Activated T-cell treated with anti-CD3 and anti-CD28 coated beads, Interleukin-2, amount 50 U/mL, for 4 hours (primary cell): ENCODE measurements at regions not wholly inside any gene's neighbourhood (a gene's known extent, or its start where the extent isn't known, plus 50 kb on each side); places are given as distances from the start of the nearest gene placed in this dataset.
"Not testable (repeated sequence)": the region's sequence is repeated elsewhere in the genome, so short reads cannot be mapped to it uniquely, and the experiment has no call there.

Experiments
- ATAC-seq, 2 donors: fragments of 200-7000 bp; cut with Tn5 transposase; one replicate each; pipeline ENCODE4 v1.10.0; 2021
- DNase-seq: peaks from one replicate; pipeline ENCODE4 v3.0.0-alpha.2; 2020
- H3K27me3 Mint-ChIP-seq: one replicate; pipeline ENCODE4 v1.8.0; 2021; ENCODE audit warnings: low read depth, mixed read lengths
- H3K36me3 Mint-ChIP-seq: one replicate; pipeline ENCODE4 v1.8.0; 2022; ENCODE audit warnings: mixed read lengths; ENCODE audit not compliant: insufficient read depth
- H3K4me1 Mint-ChIP-seq: one replicate; pipeline ENCODE4 v1.8.0; 2021; ENCODE audit warnings: low read depth, mixed read lengths
- H3K4me3 Mint-ChIP-seq: one replicate; pipeline ENCODE4 v1.8.0; 2021; ENCODE audit warnings: mild to moderate bottlenecking, moderate library complexity, mixed read lengths
- H3K9me3 Mint-ChIP-seq: one replicate; pipeline ENCODE4 v1.8.0; 2021; ENCODE audit warnings: mixed read lengths

GRCh38 chrX:73922856-73923455, 70.4 kb upstream of the XIST start:
- no peaks in the 10 kb centered on the region for H3K36me3 Mint-ChIP-seq
- DNase-seq (no peak), ATAC-seq (no peak)
- H3K4me3 Mint-ChIP-seq = no peak overlapping the region
- no peaks in the 10 kb centered on the region for H3K4me1 Mint-ChIP-seq
- no peaks in the 10 kb centered on the region for H3K27me3 Mint-ChIP-seq
- no peaks in the 10 kb centered on the region for H3K9me3 Mint-ChIP-seq

DNA sequence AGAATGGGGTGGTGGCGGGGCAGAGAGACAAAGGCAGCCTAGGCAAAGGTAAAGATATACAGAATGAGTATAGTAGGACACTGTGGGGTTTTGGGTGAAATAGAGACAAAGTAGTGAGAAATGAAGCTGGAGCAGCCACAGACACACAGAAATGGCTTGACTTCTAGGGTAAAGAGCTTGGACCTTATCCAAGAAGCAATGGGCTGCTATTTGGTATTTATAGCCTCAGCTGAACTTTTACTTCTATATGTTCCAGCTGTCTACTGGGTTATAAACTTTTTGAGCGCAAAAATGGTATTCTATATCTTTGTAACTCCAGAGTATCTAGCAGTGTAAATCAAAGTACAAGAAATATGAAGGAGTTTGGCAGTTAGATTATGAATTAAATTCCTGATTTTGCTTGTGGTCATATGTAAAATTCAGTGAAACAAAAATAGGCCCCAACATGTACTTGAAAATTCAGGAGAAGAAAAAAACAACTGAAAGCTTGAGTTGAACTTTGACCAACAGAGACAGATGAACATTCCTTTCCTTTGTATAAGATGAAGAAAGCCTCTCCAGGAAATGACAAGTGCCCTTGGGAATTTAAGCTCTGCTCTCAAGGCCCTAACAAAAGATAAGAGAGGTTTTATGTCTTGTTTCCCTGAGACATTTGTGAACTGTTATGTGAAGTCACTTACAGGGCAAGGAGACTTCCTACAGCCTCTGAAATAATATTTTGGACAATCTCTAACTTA, 64.6 kb upstream of the XIST start:
- H3K27me3 Mint-ChIP-seq = no peaks in the 10 kb centered on the region

DNA sequence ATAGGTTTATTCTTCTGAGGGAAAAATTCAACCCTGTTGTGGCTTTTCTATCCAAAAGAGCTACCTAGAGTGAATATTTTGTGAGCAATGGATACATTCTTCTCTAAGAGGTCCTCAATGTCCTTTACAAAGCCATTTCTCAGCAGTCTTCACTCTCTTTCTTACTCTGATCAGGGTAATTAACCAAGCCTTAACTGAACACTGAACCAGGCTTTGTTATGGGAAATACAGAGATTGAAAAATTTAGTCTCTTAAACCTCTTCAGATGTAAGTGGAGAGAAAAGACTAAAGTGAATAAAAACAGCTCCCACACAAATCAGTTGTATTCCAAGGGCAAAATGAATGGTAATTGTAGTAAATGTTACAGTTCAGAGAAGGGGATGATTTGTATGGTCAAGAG, 64.0 kb upstream of the XIST start:
- DNase-seq (no peak), ATAC-seq (no peak)
- Mint-ChIP-seq H3K4me1 (no peaks in the 10 kb centered on the region), H3K36me3 (no peaks in the 10 kb centered on the region), H3K9me3 (no peaks in the 10 kb centered on the region), H3K27me3 (peaks cover 2% of the 10 kb centered on the region), H3K4me3 (no peak overlapping the region)

More for the DNA sequence above, 64.6 kb upstream of the XIST start:
- no peaks in the 10 kb centered on the region for H3K36me3 Mint-ChIP-seq
- no peak overlapping the region for H3K4me3 Mint-ChIP-seq
- H3K4me1 Mint-ChIP-seq = no peaks in the 10 kb centered on the region
- ATAC-seq (no peak), DNase-seq (no peak)
- no peaks in the 10 kb centered on the region for H3K9me3 Mint-ChIP-seq

DNA sequence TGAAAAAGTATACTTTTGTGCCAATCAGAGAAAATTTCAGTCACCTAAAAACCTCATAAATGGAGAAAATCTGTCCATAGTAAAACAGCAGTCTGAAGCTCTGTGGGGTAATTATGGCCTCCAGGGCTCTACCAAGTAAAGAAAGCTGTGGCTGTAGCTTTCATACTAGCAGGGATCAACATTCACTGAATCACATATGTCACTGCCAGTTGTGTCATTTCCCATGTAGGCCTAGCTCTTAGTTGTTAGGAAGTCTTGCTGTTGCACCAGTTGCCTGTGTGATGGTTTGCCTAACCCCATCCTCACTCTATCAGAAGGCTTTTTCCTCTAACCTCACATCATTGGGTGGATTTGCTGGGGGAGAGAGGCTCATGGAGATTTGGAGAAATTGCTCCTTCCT, 62.3 kb upstream of the XIST start:
- H3K4me3 Mint-ChIP-seq, H3K4me1 Mint-ChIP-seq, H3K9me3 Mint-ChIP-seq, DNase-seq, ATAC-seq, H3K36me3 Mint-ChIP-seq, H3K27me3 Mint-ChIP-seq: not testable (repeated sequence)

DNA sequence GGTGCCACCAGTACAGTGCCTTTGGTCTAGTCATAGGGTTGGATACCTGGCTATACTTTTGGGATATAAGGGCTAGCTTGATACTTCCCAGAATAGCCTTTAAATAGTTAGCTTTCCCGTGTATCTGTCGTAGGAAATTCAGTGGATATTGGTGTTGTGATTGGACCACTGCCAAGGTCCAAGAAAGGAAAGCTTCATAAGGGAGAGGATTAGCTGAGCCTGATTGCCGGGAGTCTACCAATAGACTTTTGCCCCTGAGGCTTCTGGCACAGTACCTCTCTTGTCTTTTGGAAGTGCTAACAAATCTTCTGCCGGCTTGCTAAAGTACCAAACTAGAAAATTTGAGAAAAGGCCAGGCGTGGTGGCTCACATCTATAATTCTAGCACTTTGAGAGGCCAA, 61.1 kb upstream of the XIST start:
- Mint-ChIP-seq H3K4me3 (no peak overlapping the region), H3K36me3 (no peaks in the 10 kb centered on the region), H3K4me1 (no peaks in the 10 kb centered on the region), H3K9me3 (no peaks in the 10 kb centered on the region), H3K27me3 (peaks cover 2% of the 10 kb centered on the region)
- no peak for DNase-seq
- no peak for ATAC-seq

DNA sequence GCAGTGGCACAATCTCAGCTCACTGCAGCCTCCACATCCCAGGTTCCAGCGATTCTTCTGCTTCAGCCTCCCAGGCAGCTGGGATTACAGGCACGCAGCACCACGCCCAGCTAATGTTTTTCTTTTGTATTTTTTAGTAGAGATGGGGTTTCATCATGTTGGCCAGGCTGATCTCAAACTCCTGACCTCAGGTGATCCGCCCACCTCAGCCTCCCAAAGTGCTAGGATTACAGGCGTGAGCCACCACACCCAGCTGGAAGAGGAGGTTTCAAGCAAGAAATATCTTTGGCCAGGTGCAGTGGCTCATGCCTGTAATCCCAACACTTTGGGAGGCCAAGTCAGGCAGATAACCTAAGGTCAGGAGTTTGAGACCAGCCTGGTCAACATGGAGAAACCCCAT, 59.4 kb upstream of the XIST start:
- not testable (repeated sequence) for DNase-seq, H3K27me3 Mint-ChIP-seq, H3K4me1 Mint-ChIP-seq, ATAC-seq, H3K9me3 Mint-ChIP-seq, H3K36me3 Mint-ChIP-seq, H3K4me3 Mint-ChIP-seq

DNA sequence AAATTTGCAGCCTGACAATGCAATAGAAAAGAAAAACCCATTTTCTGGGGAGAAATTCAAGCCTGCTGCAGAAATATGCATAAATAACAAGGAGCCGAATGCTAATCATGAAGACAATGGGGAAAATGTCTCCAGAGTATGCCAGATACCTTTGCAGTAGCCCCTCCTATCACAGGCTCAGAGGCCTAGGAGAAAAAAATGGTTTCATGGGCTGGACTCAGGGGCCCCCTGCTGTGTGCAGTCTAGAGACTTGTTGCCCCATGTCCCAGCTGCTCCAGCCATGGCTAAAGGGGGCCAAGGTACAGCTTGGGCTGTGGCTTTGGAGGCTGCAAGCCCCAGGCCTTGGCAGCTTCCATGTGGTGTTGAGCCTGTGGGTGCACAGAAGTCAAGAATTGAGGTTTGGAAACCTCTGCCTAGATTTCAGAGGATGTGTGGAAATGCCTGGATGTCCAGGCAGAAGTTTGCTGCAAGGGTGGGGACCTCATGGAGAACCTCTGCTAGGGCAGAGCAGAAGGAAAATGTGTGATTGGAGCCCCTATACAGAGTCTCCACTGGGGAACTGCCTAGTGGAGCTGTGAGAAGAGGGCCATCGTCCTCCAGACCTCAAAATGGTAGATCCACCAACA, 53.3 kb upstream of the XIST start:
- not testable (repeated sequence) for H3K36me3 Mint-ChIP-seq, DNase-seq, H3K4me1 Mint-ChIP-seq, H3K4me3 Mint-ChIP-seq, H3K27me3 Mint-ChIP-seq, ATAC-seq, H3K9me3 Mint-ChIP-seq

GRCh38 chrX:73903941-73904340, 51.4 kb upstream of the XIST start:
- H3K27me3 Mint-ChIP-seq = no peaks in the 10 kb centered on the region
- ATAC-seq = no peak

More at GRCh38 chrX:73903941-73904340, 51.4 kb upstream of the XIST start:
- H3K36me3 Mint-ChIP-seq = no peaks in the 10 kb centered on the region
- H3K9me3 Mint-ChIP-seq = peaks cover 7% of the 10 kb centered on the region
- DNase-seq = no peak
- no peaks in the 10 kb centered on the region for H3K4me1 Mint-ChIP-seq
- H3K4me3 Mint-ChIP-seq = no peak overlapping the region
